ENCODE measurements at regions not wholly inside any gene's neighbourhood (a gene's known extent, or its start where the extent isn't known, plus 50 kb on each side); places are given as distances from the start of the nearest gene placed in this dataset.

GRCh38 chr18:73787316-73787715 is 360.3 kb downstream of the FBXO15 start:
- TF ChIP-seq POLR2A (IDR thresholded peaks at IDR 0.05) (no peak), CTCF (IDR thresholded peaks at IDR 0.05) (no peak)

Data from thyroid gland (tissue), 4 donors.